HEK293 (cell line): ENCODE measurements at regions not wholly inside any gene's neighbourhood (a gene's known extent, or its start where the extent isn't known, plus 50 kb on each side); places are given as distances from the start of the nearest gene placed in this dataset.

ENCODE experiments used
- BCL11A ChIP-seq: fragments of 450-650 bp; formaldehyde crosslinking; IDR thresholded peaks from 2 replicates; pipeline ENCODE4 v1.5.1; 2016; ENCODE audit warnings: low read depth, missing biosample characterization, missing genetic modification characterization
- CTCF ChIP-seq: fragments of 450-650 bp; formaldehyde crosslinking; IDR thresholded peaks from 2 replicates; pipeline ENCODE4 v1.5.1; 2016; ENCODE audit warnings: missing biosample characterization, missing genetic modification characterization
- GLI2 ChIP-seq: fragments of 450-650 bp; formaldehyde crosslinking; IDR thresholded peaks from 2 replicates; pipeline ENCODE4; 2017; ENCODE audit warnings: missing biosample characterization, missing genetic modification characterization, low read depth, borderline replicate concordance
- MZF1 ChIP-seq: fragments of 450-650 bp; formaldehyde crosslinking; IDR thresholded peaks from 2 replicates; pipeline ENCODE4 v1.5.1; 2017; ENCODE audit warnings: missing biosample characterization, missing genetic modification characterization, borderline replicate concordance
- ZBTB11 ChIP-seq: fragments of 450-650 bp; formaldehyde crosslinking; conservative IDR thresholded peaks from 2 replicates; pipeline ENCODE4 v1.5.1; 2016; ENCODE audit warnings: low read depth, missing biosample characterization, missing genetic modification characterization
- ZBTB26 ChIP-seq: fragments of 450-650 bp; formaldehyde crosslinking; optimal IDR thresholded peaks from 2 replicates; pipeline ENCODE3; 2016; ENCODE audit warnings: missing biosample characterization, mild to moderate bottlenecking, missing genetic modification characterization
- ZNF48 ChIP-seq: fragments of 450-650 bp; formaldehyde crosslinking; IDR thresholded peaks from 2 replicates; pipeline ENCODE4 v1.5.1; 2016; ENCODE audit warnings: missing biosample characterization, missing genetic modification characterization
- ZNF785 ChIP-seq: fragments of 450-650 bp; formaldehyde crosslinking; IDR thresholded peaks from 2 replicates; pipeline ENCODE4 v1.5.1; 2016; ENCODE audit warnings: missing biosample characterization, missing genetic modification characterization
- ZNF837 ChIP-seq: fragments of 450-650 bp; formaldehyde crosslinking; IDR thresholded peaks from 2 replicates; pipeline ENCODE4 v1.5.1; 2016; ENCODE audit warnings: missing biosample characterization, missing genetic modification characterization

GRCh38 chr10:10271639-10272192 lies 746.0 kb upstream of the CELF2 start:
- TF ChIP-seq ZNF837 (tag by site-specific recombination) = no peak
- no peak for TF ChIP-seq CTCF
- no peak for TF ChIP-seq ZNF785
- TF ChIP-seq GLI2 (tag by site-specific recombination) = no peak
- TF ChIP-seq BCL11A (tag by site-specific recombination) = no peak
- TF ChIP-seq MZF1 (tag by site-specific recombination) = no peak
- TF ChIP-seq ZNF48 (tag by site-specific recombination) = no peak
- no peak for TF ChIP-seq ZBTB26 (tag by site-specific recombination)
- no peak for TF ChIP-seq ZBTB11 (tag by site-specific recombination)
